ENCODE measurements at regions not wholly inside any gene's neighbourhood (a gene's known extent, or its start where the extent isn't known, plus 50 kb on each side); places are given as distances from the start of the nearest gene placed in this dataset.

- H3K4me3 ChIP-seq (replicated peaks in 1 of 4; ENCODE audit: control extremely low read depth in 1 of 4, insufficient read depth in 1 of 4, low read depth in 3 of 4, low read length in 4 of 4), result no peak overlapping the region
- no peaks in the 10 kb centered on the region for H3K79me2 ChIP-seq (ENCODE audit: control insufficient read depth, insufficient read depth, low read length)
- TF ChIP-seq EZH2 (IDR thresholded peaks at IDR 0.05; ENCODE audit: low read length, missing control alignments) (no peak), CTCF (conservative IDR thresholded peaks at IDR 0.05 in 1 of 2, IDR thresholded peaks at IDR 0.05 in 1 of 2; ENCODE audit: low read depth in 1 of 2, low read length in 2 of 2) (no peak)
- H2AFZ ChIP-seq (ENCODE audit: low read length), result no peak overlapping the region
- no peak overlapping the region for H3K4me2 ChIP-seq (ENCODE audit: extremely low read depth, insufficient read depth, low read length)
- no peak for DNase-seq (ENCODE audit: low read depth in 2 of 2)
- no peak overlapping the region for H3K9ac ChIP-seq (ENCODE audit: insufficient read depth, low read length)
- no peaks in the 10 kb centered on the region for H3K4me1 ChIP-seq (ENCODE audit: control insufficient read depth, extremely low read depth, insufficient read depth, low read length)
- H3K9me3 ChIP-seq (ENCODE audit: control insufficient read depth, insufficient read depth, low read depth, low read length), result no peaks in the 10 kb centered on the region
- H3K27me3 ChIP-seq (ENCODE audit: control insufficient read depth, insufficient read depth, low read length), result no peaks in the 10 kb centered on the region
- no peak overlapping the region for H3K27ac ChIP-seq (ENCODE audit: insufficient read depth, low read length)
- no peaks in the 10 kb centered on the region for H4K20me1 ChIP-seq (ENCODE audit: control insufficient read depth, extremely low read depth, insufficient read depth, low read length)
- H3K36me3 ChIP-seq (ENCODE audit: control insufficient read depth, insufficient read depth, low read length), result no peaks in the 10 kb centered on the region
These were observed 164.0 kb upstream of the PDGFD start for GRCh38 chr11:104327861-104328511.

GRCh38 chr11:104325093-104325492 is 161.1 kb upstream of the PDGFD start:
- H3K79me2 ChIP-seq (ENCODE audit: control insufficient read depth, insufficient read depth, low read length), result no peaks in the 10 kb centered on the region
- no peaks in the 10 kb centered on the region for H3K36me3 ChIP-seq (ENCODE audit: control insufficient read depth, insufficient read depth, low read length)
- H3K27me3 ChIP-seq (ENCODE audit: control insufficient read depth, insufficient read depth, low read length), result no peaks in the 10 kb centered on the region
- H3K27ac ChIP-seq (ENCODE audit: insufficient read depth, low read length), result no peak overlapping the region
- no peak overlapping the region for H3K4me3 ChIP-seq (replicated peaks in 1 of 4; ENCODE audit: control extremely low read depth in 1 of 4, insufficient read depth in 1 of 4, low read depth in 3 of 4, low read length in 4 of 4)
- TF ChIP-seq CTCF (conservative IDR thresholded peaks at IDR 0.05 in 1 of 2, IDR thresholded peaks at IDR 0.05 in 1 of 2; ENCODE audit: low read depth in 1 of 2, low read length in 2 of 2) (no peak), EZH2 (IDR thresholded peaks at IDR 0.05; ENCODE audit: low read length, missing control alignments) (no peak)
- no peaks in the 10 kb centered on the region for H3K9me3 ChIP-seq (ENCODE audit: control insufficient read depth, insufficient read depth, low read depth, low read length)
- H4K20me1 ChIP-seq (ENCODE audit: control insufficient read depth, extremely low read depth, insufficient read depth, low read length), result no peaks in the 10 kb centered on the region
- H3K4me1 ChIP-seq (ENCODE audit: control insufficient read depth, extremely low read depth, insufficient read depth, low read length), result no peaks in the 10 kb centered on the region
- DNase-seq (ENCODE audit: low read depth in 2 of 2), result no peak
- H3K9ac ChIP-seq (ENCODE audit: insufficient read depth, low read length), result no peak overlapping the region
- no peak overlapping the region for H2AFZ ChIP-seq (ENCODE audit: low read length)
- no peak overlapping the region for H3K4me2 ChIP-seq (ENCODE audit: extremely low read depth, insufficient read depth, low read length)

- Histone ChIP-seq H3K4me2 (ENCODE audit: extremely low read depth, insufficient read depth, low read length) (no peak overlapping the region), H3K9me3 (ENCODE audit: control insufficient read depth, insufficient read depth, low read depth, low read length) (no peaks in the 10 kb centered on the region), H3K27ac (ENCODE audit: insufficient read depth, low read length) (no peak overlapping the region), H2AFZ (ENCODE audit: low read length) (no peak overlapping the region), H3K36me3 (ENCODE audit: control insufficient read depth, insufficient read depth, low read length) (no peaks in the 10 kb centered on the region), H3K27me3 (ENCODE audit: control insufficient read depth, insufficient read depth, low read length) (no peaks in the 10 kb centered on the region), H3K4me1 (ENCODE audit: control insufficient read depth, extremely low read depth, insufficient read depth, low read length) (no peaks in the 10 kb centered on the region), H3K79me2 (ENCODE audit: control insufficient read depth, insufficient read depth, low read length) (no peaks in the 10 kb centered on the region), H3K9ac (ENCODE audit: insufficient read depth, low read length) (no peak overlapping the region), H3K4me3 (replicated peaks in 1 of 4; ENCODE audit: control extremely low read depth in 1 of 4, insufficient read depth in 1 of 4, low read depth in 3 of 4, low read length in 4 of 4) (no peak overlapping the region), H4K20me1 (ENCODE audit: control insufficient read depth, extremely low read depth, insufficient read depth, low read length) (no peaks in the 10 kb centered on the region)
- TF ChIP-seq EZH2 (IDR thresholded peaks at IDR 0.05; ENCODE audit: low read length, missing control alignments) (no peak), CTCF (conservative IDR thresholded peaks at IDR 0.05 in 1 of 2, IDR thresholded peaks at IDR 0.05 in 1 of 2; ENCODE audit: low read depth in 1 of 2, low read length in 2 of 2) (no peak)
- DNase-seq (ENCODE audit: low read depth in 2 of 2), result no peak
These were observed 160.3 kb upstream of the PDGFD start for GRCh38 chr11:104324276-104324675.
